Small intestine (tissue), 7 donors: ENCODE measurements at regions not wholly inside any gene's neighbourhood (a gene's known extent, or its start where the extent isn't known, plus 50 kb on each side); places are given as distances from the start of the nearest gene placed in this dataset.

Experiments used
- DNase-seq, 2 donors: peaks; one replicate each; pipeline versions ENCODE4 v3.0.0 to v3.0.0-alpha.2; 2013
- FAIRE-seq: peaks from 2 replicates; lab custom pipeline; 2012; peaks lifted over from hg19 to GRCh38; lab: Jason Lieb, UNC
- H3K27ac ChIP-seq, 3 donors: one replicate each; pipeline ENCODE4 v1.5.1; 2013; ENCODE audit warnings: low read length in 2 of 3, mild to moderate bottlenecking in 2 of 3, control low read depth in 1 of 3, inconsistent platforms in 1 of 3, low read depth in 1 of 3, moderate library complexity in 1 of 3
- H3K27me3 ChIP-seq, 3 donors: one replicate each; pipeline ENCODE4 v1.6.1; 2013; ENCODE audit warnings: low read length in 3 of 3, inconsistent platforms in 1 of 3; ENCODE audit not compliant: control insufficient read depth in 3 of 3, insufficient read depth in 3 of 3
- H3K36me3 ChIP-seq, 3 donors: one replicate each; pipeline ENCODE4 v1.6.1; 2013; ENCODE audit warnings: low read length in 3 of 3, inconsistent platforms in 1 of 3, low read depth in 1 of 3, mild to moderate bottlenecking in 1 of 3, moderate library complexity in 1 of 3; ENCODE audit not compliant: control insufficient read depth in 3 of 3, insufficient read depth in 2 of 3
- H3K4me1 ChIP-seq, 3 donors: one replicate each; pipeline ENCODE4 v1.6.1; 2013; ENCODE audit warnings: low read length in 2 of 3, inconsistent platforms in 1 of 3, low read depth in 1 of 3, mild to moderate bottlenecking in 1 of 3, moderate library complexity in 1 of 3; ENCODE audit not compliant: control insufficient read depth in 3 of 3, insufficient read depth in 2 of 3
- H3K4me3 ChIP-seq, 3 donors: one replicate each; pipeline ENCODE4 v1.5.1; 2013; ENCODE audit warnings: low read length in 3 of 3, control low read depth in 1 of 3, inconsistent platforms in 1 of 3, low read depth in 1 of 3, mild to moderate bottlenecking in 1 of 3, moderate library complexity in 1 of 3
- H3K9me3 ChIP-seq, 2 donors: one replicate each; pipeline ENCODE4 v1.6.1; 2013; ENCODE audit warnings: low read depth in 1 of 2, low read length in 1 of 2; ENCODE audit not compliant: control insufficient read depth in 2 of 2, insufficient read depth in 1 of 2
- WGBS, 3 donors: extraction: QIAGEN DNeasy Blood & Tissue Kit; methylation state at CpG; one replicate each; pipeline ENCODE4 v1.1.7; 2013; 5-methylcytosine and 5-hydroxymethylcytosine counted together
- donor health status: healthy with polysubstance abuse.
- donor health status: control.
- donor health status: control.
- donor health status: Bipolar disorder and iron deficiency.
- donor health status: healthy.

DNA sequence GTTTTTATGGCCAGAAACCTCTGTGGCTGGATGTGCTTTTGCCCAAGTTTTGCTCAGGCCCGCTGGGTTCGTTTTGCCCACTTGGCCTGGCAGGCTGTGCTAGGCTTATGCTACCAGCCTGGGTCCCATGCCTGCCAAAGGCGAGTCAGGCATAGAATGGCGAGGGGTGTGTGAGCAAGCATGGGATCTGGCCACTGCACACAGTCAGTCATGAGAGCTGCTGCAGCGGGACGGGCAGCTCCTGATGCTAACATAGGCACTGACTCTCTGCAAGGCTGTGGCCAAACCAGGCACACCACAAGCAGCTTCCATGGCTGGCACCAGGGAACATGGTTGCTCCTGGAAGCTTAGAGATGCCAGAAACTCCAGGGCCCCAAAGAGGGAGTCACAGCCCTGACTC is 52.9 kb upstream of the PCDH15 start:
- Histone ChIP-seq H3K27ac (no peak overlapping the region), H3K9me3 (no peaks in the 10 kb centered on the region), H3K27me3 (no peaks in the 10 kb centered on the region), H3K4me3 (no peak overlapping the region), H3K4me1 (no peaks in the 10 kb centered on the region), H3K36me3 (no peaks in the 10 kb centered on the region)
- FAIRE-seq (no peak), DNase-seq (no peak)
- 82 to 91% (median 87%) methylated on average over 6 of the region's 6 CpGs for WGBS, 3 donors
